Cardiac fibroblast (primary cell): ENCODE measurements at regions not wholly inside any gene's neighbourhood (a gene's known extent, or its start where the extent isn't known, plus 50 kb on each side); places are given as distances from the start of the nearest gene placed in this dataset.
"Not testable (repeated sequence)": the region's sequence is repeated elsewhere in the genome, so short reads cannot be mapped to it uniquely, and the experiment has no call there.

Experiments used
- DNase-seq, 2 donors: peaks; one replicate each; pipeline versions ENCODE4 v3.0.0 to v3.0.0-alpha.2; 2010; ENCODE audit warnings: low read depth in 2 of 2
- H3K4me3 ChIP-seq, 2 donors: replicated peaks in 1 of 2; 1 replicate in 1 of 2; 2 replicates in 1 of 2; pipeline ENCODE4 v1.5.1; 2011; ENCODE audit warnings: low read depth in 2 of 2, low read length in 2 of 2, mild to moderate bottlenecking in 2 of 2, moderate library complexity in 1 of 2
- CTCF ChIP-seq: IDR thresholded peaks from one replicate; pipeline ENCODE4 v1.5.1; 2011; ENCODE audit warnings: low read depth, mild to moderate bottlenecking, low read length, inconsistent platforms

- no peak overlapping the region for H3K4me3 ChIP-seq
- no peak for DNase-seq
- TF ChIP-seq CTCF, result no peak
Measured at GRCh38 chr12:38101753-38102152, 214.8 kb upstream of the ALG10B start.

- no peak for DNase-seq
- H3K4me3 ChIP-seq, result no peak overlapping the region
- TF ChIP-seq CTCF, result no peak
Measured at GRCh38 chr12:38102197-38102596, 214.4 kb upstream of the ALG10B start.

- DNase-seq, result no peak
- no peak for TF ChIP-seq CTCF
Measured at GRCh38 chr12:38110026-38110699, 206.4 kb upstream of the ALG10B start.

GRCh38 chr12:38113991-38114390, 202.6 kb upstream of the ALG10B start:
- TF ChIP-seq CTCF, result no peak
- DNase-seq, result no peak
- H3K4me3 ChIP-seq, result no peak overlapping the region

More at GRCh38 chr12:38110026-38110699, 206.4 kb upstream of the ALG10B start:
- H3K4me3 ChIP-seq, result no peak overlapping the region

- H3K4me3 ChIP-seq, result no peak overlapping the region
- no peak for DNase-seq
- TF ChIP-seq CTCF, result no peak
Measured at GRCh38 chr12:38116968-38117367, 199.6 kb upstream of the ALG10B start.

- no peak overlapping the region for H3K4me3 ChIP-seq
- TF ChIP-seq CTCF, result no peak
- no peak for DNase-seq
Measured at GRCh38 chr12:38118632-38119031, 197.9 kb upstream of the ALG10B start.

GRCh38 chr12:38120438-38120837, 196.1 kb upstream of the ALG10B start:
- TF ChIP-seq CTCF, result no peak
- no peak for DNase-seq
- H3K4me3 ChIP-seq, result no peak overlapping the region

- not testable (repeated sequence) for H3K4me3 ChIP-seq, DNase-seq
Measured at GRCh38 chr12:38123028-38123427, 193.5 kb upstream of the ALG10B start.
